Glutamatergic neuron (in vitro differentiated cells): ENCODE measurements at regions not wholly inside any gene's neighbourhood (a gene's known extent, or its start where the extent isn't known, plus 50 kb on each side); places are given as distances from the start of the nearest gene placed in this dataset.

Experiments used
- DNase-seq: peaks from one replicate; pipeline ENCODE4 v3.0.0; 2022
- H3K27ac Mint-ChIP-seq: one replicate; pipeline ENCODE4 v1.8.0; 2020; ENCODE audit warnings: mild to moderate bottlenecking, mixed read lengths, inconsistent platforms; ENCODE audit not compliant: unreplicated experiment
- H3K27me3 Mint-ChIP-seq: one replicate; pipeline ENCODE4 v1.8.0; 2020; ENCODE audit warnings: mild to moderate bottlenecking, moderate library complexity, mixed read lengths, inconsistent platforms; ENCODE audit not compliant: unreplicated experiment
- H3K36me3 Mint-ChIP-seq: one replicate; pipeline ENCODE4 v1.8.0; 2020; ENCODE audit warnings: mild to moderate bottlenecking, mixed read lengths, inconsistent platforms; ENCODE audit not compliant: unreplicated experiment
- H3K4me1 Mint-ChIP-seq: one replicate; pipeline ENCODE4 v1.8.0; 2020; ENCODE audit warnings: mild to moderate bottlenecking, low read depth, mixed read lengths, inconsistent platforms; ENCODE audit not compliant: unreplicated experiment
- H3K4me3 Mint-ChIP-seq: one replicate; pipeline ENCODE4 v1.8.0; 2020; ENCODE audit warnings: mild to moderate bottlenecking, mixed read lengths, inconsistent platforms; ENCODE audit not compliant: unreplicated experiment
- H3K9me3 Mint-ChIP-seq: one replicate; pipeline ENCODE4 v1.8.0; 2020; ENCODE audit warnings: mild to moderate bottlenecking, moderate library complexity, mixed read lengths, inconsistent platforms; ENCODE audit not compliant: unreplicated experiment
- microRNA-seq: library from miRNA; unstranded; fragments of <30 nt; microRNA quantifications from one replicate; pipeline ENCODE4, GENCODE V29; 2020; ENCODE audit not compliant: unreplicated experiment
- TF ChIP-seq, protein P1 (sequence below): fragments of 200-600 bp; sonication (generic); IDR thresholded peaks from one replicate; pipeline ENCODE4 v1.5.0; 2021; ENCODE audit not compliant: partially characterized antibody, unreplicated experiment

DNA sequence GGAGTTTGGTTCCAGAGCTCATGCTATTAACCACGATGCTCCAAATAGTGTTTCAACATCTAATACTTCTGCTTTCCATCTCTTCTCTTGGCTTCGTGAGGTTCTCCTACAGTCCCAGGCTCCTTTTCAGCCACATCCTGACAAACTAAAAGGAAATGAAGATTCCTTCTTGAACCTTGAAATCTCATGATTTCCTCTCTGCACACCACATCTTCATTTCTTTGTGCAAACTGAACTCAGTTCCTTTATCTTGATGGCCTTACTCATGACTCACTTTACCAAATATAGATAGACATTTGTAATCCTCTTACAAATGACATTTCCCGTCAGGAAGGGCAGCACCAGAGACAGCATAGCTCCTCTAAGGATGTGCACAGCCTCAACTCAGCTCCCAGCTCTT lies 50.0 kb upstream of the ITGA4 start:
- TF ChIP-seq, protein P1, sequence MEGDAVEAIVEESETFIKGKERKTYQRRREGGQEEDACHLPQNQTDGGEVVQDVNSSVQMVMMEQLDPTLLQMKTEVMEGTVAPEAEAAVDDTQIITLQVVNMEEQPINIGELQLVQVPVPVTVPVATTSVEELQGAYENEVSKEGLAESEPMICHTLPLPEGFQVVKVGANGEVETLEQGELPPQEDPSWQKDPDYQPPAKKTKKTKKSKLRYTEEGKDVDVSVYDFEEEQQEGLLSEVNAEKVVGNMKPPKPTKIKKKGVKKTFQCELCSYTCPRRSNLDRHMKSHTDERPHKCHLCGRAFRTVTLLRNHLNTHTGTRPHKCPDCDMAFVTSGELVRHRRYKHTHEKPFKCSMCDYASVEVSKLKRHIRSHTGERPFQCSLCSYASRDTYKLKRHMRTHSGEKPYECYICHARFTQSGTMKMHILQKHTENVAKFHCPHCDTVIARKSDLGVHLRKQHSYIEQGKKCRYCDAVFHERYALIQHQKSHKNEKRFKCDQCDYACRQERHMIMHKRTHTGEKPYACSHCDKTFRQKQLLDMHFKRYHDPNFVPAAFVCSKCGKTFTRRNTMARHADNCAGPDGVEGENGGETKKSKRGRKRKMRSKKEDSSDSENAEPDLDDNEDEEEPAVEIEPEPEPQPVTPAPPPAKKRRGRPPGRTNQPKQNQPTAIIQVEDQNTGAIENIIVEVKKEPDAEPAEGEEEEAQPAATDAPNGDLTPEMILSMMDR, result no peak
- Mint-ChIP-seq H3K4me3 (no peak overlapping the region), H3K27ac (no peak overlapping the region), H3K27me3 (peaks cover 3% of the 10 kb centered on the region), H3K36me3 (peaks cover 18% of the 10 kb centered on the region), H3K4me1 (peaks cover 33% of the 10 kb centered on the region), H3K9me3 (peaks cover 7% of the 10 kb centered on the region)
- no peak for DNase-seq

Small RNA genes lying in the stretch of these regions (microRNA-seq; reads per million reads assigned to microRNA genes)
- 0.83 reads per million for gene MIR4437
